GM12878 (cell line): ENCODE measurements at regions not wholly inside any gene's neighbourhood (a gene's known extent, or its start where the extent isn't known, plus 50 kb on each side); places are given as distances from the start of the nearest gene placed in this dataset.

Source experiments
- ATAC-seq: fragments of 200-7000 bp; cut with Tn5 transposase; 3 replicates; pipeline ENCODE4 v1.9.1; 2020; ENCODE audit warnings: mild to moderate bottlenecking, moderate library complexity
- BruUV-seq: library from RNA; stranded (reverse); fragments of 400-500 nt; replicated peaks from 2 replicates; lab custom pipeline; 2021; lab: Mats Ljungman, UMichigan
- CTCF ChIA-PET: fragments of 300-600 bp; sonication (Branson Sonifier 250); formaldehyde crosslinking; extraction: SDS; loops from one replicate; lab custom pipeline; 2021; ENCODE audit warnings: inconsistent platforms; lab: Yijun Ruan, JAX
- POLR2A ChIA-PET: fragments of 350-600 bp; formaldehyde crosslinking; extraction: SDS; loops from one replicate; lab custom pipeline; 2021; ENCODE audit warnings: inconsistent platforms; lab: Charles Lee
- RAD21 ChIA-PET: fragments of 300-600 bp; sonication (Branson Sonifier 250); formaldehyde crosslinking; loops from one replicate; lab custom pipeline; 2023; ENCODE audit warnings: antibody characterized with exemption; ENCODE audit not compliant: unreplicated experiment; lab: Charles Lee
- SMC1A ChIA-PET: fragments of 300-600 bp; sonication (Branson Sonifier 250); formaldehyde crosslinking; loops from one replicate; lab custom pipeline; 2023; ENCODE audit not compliant: unreplicated experiment, uncharacterized antibody; lab: Charles Lee
- DNase-seq: peaks from one replicate; pipeline ENCODE4 v3.0.0-alpha.2; 2011; ENCODE audit warnings: low read depth, low spot score
- FAIRE-seq: peaks from 3 replicates; lab custom pipeline; 2011; peaks lifted over from hg19 to GRCh38; lab: Jason Lieb, UNC
- H2AFZ ChIP-seq: 2 replicates; pipeline ENCODE4 v1.6.0; 2011; ENCODE audit warnings: low read depth, low read length, control low read depth; ENCODE audit not compliant: control insufficient read depth
- H3K27ac ChIP-seq: 2 replicates; pipeline ENCODE4 v1.5.1; 2011; ENCODE audit warnings: control low read depth; ENCODE audit not compliant: control insufficient read depth, insufficient read depth
- H3K27me3 ChIP-seq, 2 experiments: replicated peaks in 1 of 2; 2 replicates each; pipeline versions ENCODE4 v1.6.0 to v1.6.1; 2011; ENCODE audit warnings: low read length in 1 of 2; ENCODE audit not compliant: control insufficient read depth in 2 of 2, insufficient read depth in 2 of 2
- H3K36me3 ChIP-seq, 2 experiments: 2 replicates each; pipeline ENCODE4 v1.5.1; 2011; ENCODE audit warnings: low read length in 1 of 2; ENCODE audit not compliant: control insufficient read depth in 2 of 2, insufficient read depth in 2 of 2
- H3K4me1 ChIP-seq: 2 replicates; pipeline ENCODE4 v1.6.1; 2011; ENCODE audit warnings: mild to moderate bottlenecking, low read length, moderate library complexity, mixed read lengths; ENCODE audit not compliant: control insufficient read depth, insufficient read depth
- H3K4me2 ChIP-seq: 2 replicates; pipeline ENCODE4 v1.6.0; 2011; ENCODE audit warnings: control low read depth; ENCODE audit not compliant: control insufficient read depth, insufficient read depth
- H3K4me3 ChIP-seq: fragments of 200-600 bp; sonication (generic); 2 replicates; pipeline ENCODE4 v1.5.1; 2016
- H3K79me2 ChIP-seq: 2 replicates; pipeline ENCODE4 v1.6.0; 2011; ENCODE audit warnings: low read length; ENCODE audit not compliant: control insufficient read depth, insufficient read depth
- H3K9ac ChIP-seq: 2 replicates; pipeline ENCODE4 v1.8.0; 2011; ENCODE audit warnings: low read length, control low read depth, mixed read lengths; ENCODE audit not compliant: control insufficient read depth, insufficient read depth
- H3K9me3 ChIP-seq: replicated peaks from 3 replicates; pipeline ENCODE4 v1.5.1; 2011; ENCODE audit warnings: mild to moderate bottlenecking, low read length; ENCODE audit not compliant: control insufficient read depth, insufficient read depth
- H4K20me1 ChIP-seq: 2 replicates; pipeline ENCODE4 v1.6.0; 2011; ENCODE audit not compliant: control insufficient read depth, insufficient read depth
- CBX5 ChIP-seq: sonication (generic); IDR thresholded peaks from 2 replicates; pipeline ENCODE4 v1.6.1; 2016; ENCODE audit warnings: low read depth, moderate library complexity, mild to moderate bottlenecking, inconsistent platforms
- FOXM1 ChIP-seq: IDR thresholded peaks from 2 replicates; pipeline ENCODE4 v1.6.1; 2012; ENCODE audit warnings: low read depth, mild to moderate bottlenecking, inconsistent platforms, low read length, moderate library complexity
- IKZF1 ChIP-seq: fragments of 450-650 bp; conservative IDR thresholded peaks from 2 replicates; pipeline ENCODE4 v1.6.1; 2017; ENCODE audit warnings: antibody characterized with exemption, mild to moderate bottlenecking
- KAT2A ChIP-seq: conservative IDR thresholded peaks from 2 replicates; pipeline ENCODE4 v1.6.1; 2011; ENCODE audit warnings: low read depth, low read length; ENCODE audit not compliant: control insufficient read depth
- TCF12 ChIP-seq: IDR thresholded peaks from 2 replicates; pipeline ENCODE4 v1.6.1; 2011; ENCODE audit warnings: low read depth, mild to moderate bottlenecking, low read length
- ZNF217 ChIP-seq: fragments of 450-650 bp; IDR thresholded peaks from 2 replicates; pipeline ENCODE4 v1.6.1; 2017; ENCODE audit warnings: antibody characterized with exemption, mild to moderate bottlenecking
- WGBS: methylation state at CpG from one replicate; pipeline ENCODE4 v1.1.6; 2016; ENCODE audit warnings: low lambda C conversion rate; ENCODE audit not compliant: insufficient replicate concordance, insufficient coverage; ENCODE audit errors: missing lambda C conversion rate; 5-methylcytosine and 5-hydroxymethylcytosine counted together
- in situ Hi-C: fragments of 300-500 bp; cut with MboI; formaldehyde crosslinking; loops from 9 replicates; pipeline ENCODE4 v1.14.3; 2018; ENCODE audit warnings: mixed read lengths
- intact Hi-C: fragments of 100-400 bp; cut with micrococcal nuclease; formaldehyde crosslinking; loops from one replicate; pipeline ENCODE4 v1.14.2; 2022; ENCODE audit not compliant: unreplicated experiment
- TF ChIP-seq, protein P1 (sequence below): fragments of 450-650 bp; IDR thresholded peaks from 2 replicates; pipeline ENCODE4 v1.6.1; 2018; ENCODE audit warnings: borderline replicate concordance, mild to moderate bottlenecking; ENCODE audit not compliant: partially characterized antibody
- TF ChIP-seq, protein P2 (sequence below): fragments of 450-650 bp; IDR thresholded peaks from 2 replicates; pipeline ENCODE4 v1.6.1; 2018; ENCODE audit warnings: mild to moderate bottlenecking, low read depth, moderate library complexity; ENCODE audit not compliant: partially characterized antibody

DNA sequence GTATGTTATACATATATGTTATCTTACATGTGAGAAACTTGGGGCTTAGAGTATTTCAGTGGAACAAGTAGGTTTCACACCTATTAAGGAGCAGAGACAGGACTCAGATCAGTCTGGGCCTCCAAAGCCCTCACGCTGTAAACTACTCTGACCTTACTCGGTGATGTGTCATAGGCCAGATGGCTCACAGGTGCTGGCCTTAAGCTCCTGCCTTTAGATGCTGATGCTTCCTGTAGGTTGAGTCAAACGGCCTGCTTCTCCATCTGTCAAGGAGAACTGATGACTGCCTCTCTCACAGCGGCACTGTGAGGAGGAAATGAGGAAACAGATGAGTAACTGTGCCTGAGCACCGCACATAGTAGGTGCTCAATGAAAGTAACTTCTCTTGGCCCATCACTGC is 312.6 kb upstream of the COBL start:
- TF ChIP-seq FOXM1 (no peak), CBX5 (no peak), IKZF1 (no peak), TCF12 (no peak), KAT2A (no peak), ZNF217 (no peak)
- TF ChIP-seq, protein P1, sequence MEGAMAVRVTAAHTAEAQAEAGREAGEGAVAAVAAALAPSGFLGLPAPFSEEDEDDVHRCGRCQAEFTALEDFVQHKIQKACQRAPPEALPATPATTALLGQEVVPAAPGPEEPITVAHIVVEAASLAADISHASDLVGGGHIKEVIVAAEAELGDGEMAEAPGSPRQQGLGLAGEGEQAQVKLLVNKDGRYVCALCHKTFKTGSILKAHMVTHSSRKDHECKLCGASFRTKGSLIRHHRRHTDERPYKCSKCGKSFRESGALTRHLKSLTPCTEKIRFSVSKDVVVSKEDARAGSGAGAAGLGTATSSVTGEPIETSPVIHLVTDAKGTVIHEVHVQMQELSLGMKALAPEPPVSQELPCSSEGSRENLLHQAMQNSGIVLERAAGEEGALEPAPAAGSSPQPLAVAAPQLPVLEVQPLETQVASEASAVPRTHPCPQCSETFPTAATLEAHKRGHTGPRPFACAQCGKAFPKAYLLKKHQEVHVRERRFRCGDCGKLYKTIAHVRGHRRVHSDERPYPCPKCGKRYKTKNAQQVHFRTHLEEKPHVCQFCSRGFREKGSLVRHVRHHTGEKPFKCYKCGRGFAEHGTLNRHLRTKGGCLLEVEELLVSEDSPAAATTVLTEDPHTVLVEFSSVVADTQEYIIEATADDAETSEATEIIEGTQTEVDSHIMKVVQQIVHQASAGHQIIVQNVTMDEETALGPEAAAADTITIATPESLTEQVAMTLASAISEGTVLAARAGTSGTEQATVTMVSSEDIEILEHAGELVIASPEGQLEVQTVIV: no peak
- TF ChIP-seq, protein P2, sequence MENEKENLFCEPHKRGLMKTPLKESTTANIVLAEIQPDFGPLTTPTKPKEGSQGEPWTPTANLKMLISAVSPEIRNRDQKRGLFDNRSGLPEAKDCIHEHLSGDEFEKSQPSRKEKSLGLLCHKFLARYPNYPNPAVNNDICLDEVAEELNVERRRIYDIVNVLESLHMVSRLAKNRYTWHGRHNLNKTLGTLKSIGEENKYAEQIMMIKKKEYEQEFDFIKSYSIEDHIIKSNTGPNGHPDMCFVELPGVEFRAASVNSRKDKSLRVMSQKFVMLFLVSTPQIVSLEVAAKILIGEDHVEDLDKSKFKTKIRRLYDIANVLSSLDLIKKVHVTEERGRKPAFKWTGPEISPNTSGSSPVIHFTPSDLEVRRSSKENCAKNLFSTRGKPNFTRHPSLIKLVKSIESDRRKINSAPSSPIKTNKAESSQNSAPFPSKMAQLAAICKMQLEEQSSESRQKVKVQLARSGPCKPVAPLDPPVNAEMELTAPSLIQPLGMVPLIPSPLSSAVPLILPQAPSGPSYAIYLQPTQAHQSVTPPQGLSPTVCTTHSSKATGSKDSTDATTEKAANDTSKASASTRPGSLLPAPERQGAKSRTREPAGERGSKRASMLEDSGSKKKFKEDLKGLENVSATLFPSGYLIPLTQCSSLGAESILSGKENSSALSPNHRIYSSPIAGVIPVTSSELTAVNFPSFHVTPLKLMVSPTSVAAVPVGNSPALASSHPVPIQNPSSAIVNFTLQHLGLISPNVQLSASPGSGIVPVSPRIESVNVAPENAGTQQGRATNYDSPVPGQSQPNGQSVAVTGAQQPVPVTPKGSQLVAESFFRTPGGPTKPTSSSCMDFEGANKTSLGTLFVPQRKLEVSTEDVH: no peak
- ATAC-seq (no peak), DNase-seq (no peak), FAIRE-seq (no peak)
- intact Hi-C loops (no loop called here), in situ Hi-C loops (no loop called here)
- Histone ChIP-seq H3K4me1 (no peaks in the 10 kb centered on the region), H2AFZ (no peak overlapping the region), H3K9ac (no peak overlapping the region), H3K4me3 (no peak overlapping the region), H3K4me2 (no peak overlapping the region), H3K9me3 (no peaks in the 10 kb centered on the region; the same call in 2 of the 3 replicates), H3K27ac (no peak overlapping the region), H3K36me3 (no peaks in the 10 kb centered on the region), H3K27me3 (no peaks in the 10 kb centered on the region), H3K79me2 (no peaks in the 10 kb centered on the region), H4K20me1 (no peaks in the 10 kb centered on the region)
- RAD21 ChIA-PET: no interaction called here
- BruUV-seq: no TSS peak
- SMC1A ChIA-PET: no interaction called here
- CTCF ChIA-PET: no interaction called here
- POLR2A ChIA-PET: no interaction called here
- 15% methylated on average over 5 of the region's 5 CpGs for WGBS
